GM21619 (cell line): ENCODE measurements at regions not wholly inside any gene's neighbourhood (a gene's known extent, or its start where the extent isn't known, plus 50 kb on each side); places are given as distances from the start of the nearest gene placed in this dataset.

Experiments used
- ATAC-seq: cut with Tn5 transposase; IDR thresholded peaks from one replicate; pipeline ENCODE4 v1.9.1; 2021; ENCODE audit not compliant: unreplicated experiment

GRCh38 chr16:47972246-47972985, 183.4 kb downstream of the ABCC12 start:
- no peak for ATAC-seq

- no peak for ATAC-seq
Measured at GRCh38 chr16:47971225-47971624, 184.6 kb downstream of the ABCC12 start.

- no peak for ATAC-seq
Measured at GRCh38 chr16:47970291-47970931, 185.4 kb downstream of the ABCC12 start.

DNA sequence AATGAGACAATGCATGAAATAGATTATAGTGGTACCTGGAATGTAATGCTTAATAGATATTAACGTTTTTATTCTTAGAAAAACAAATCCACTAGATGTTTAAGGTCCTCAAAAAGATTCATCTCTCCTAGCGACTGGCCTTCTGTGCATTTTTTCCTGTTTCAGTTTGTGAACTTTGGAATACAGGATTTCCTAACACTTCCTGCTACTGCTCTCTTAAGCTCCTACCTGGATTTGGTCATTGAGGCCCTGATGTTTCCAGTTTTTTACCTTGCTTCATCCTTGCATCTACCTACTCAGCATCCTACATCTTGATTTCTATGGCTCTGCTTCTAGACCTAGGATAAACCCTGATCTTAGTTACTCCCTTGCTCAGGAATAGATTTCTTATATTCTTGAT, 188.4 kb downstream of the ABCC12 start:
- ATAC-seq: no peak

- ATAC-seq: no peak
Measured at GRCh38 chr16:47966325-47966724, 189.5 kb downstream of the ABCC12 start.

- ATAC-seq: no peak
Measured at GRCh38 chr16:47965439-47965838, 190.4 kb downstream of the ABCC12 start.

DNA sequence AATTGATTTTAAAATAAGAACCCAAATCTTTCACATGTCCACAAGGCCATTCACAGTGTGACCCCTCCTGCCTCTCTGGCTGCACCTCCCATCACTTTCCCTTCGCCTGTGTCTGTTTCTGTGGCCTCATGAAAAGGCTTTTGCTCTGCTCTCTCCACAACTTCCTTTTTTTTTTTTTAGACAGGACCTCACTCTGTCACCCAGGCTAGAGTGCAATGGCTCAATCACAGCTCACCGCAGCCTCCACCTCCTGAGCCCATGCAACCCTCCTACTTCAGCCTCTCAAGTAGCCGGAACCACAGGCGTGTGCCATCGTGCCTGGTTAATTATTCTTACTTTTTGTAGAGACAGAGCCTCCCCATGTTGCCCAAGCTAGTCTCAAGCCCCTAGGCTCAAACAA, 197.1 kb downstream of the ABCC12 start:
- no peak for ATAC-seq

DNA sequence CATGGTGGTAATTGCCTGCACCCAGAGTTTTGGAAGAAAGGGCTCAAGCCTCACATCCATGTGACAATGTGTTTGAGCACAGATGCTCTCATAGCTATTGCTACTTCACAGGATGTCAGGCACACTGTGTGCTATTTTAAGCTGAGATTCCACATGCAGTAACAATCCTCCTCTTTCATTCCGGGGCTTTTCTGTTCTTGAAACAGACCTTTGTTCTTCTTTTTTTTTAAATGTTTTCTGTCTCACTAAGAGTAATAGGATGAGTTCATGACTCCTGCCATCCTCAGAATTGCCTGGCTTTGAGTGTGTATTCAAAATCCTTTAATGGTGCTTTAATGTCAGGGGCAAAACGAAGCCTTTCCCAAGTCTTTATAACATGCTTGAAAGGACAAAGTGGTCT, 198.9 kb downstream of the ABCC12 start:
- no peak for ATAC-seq

GRCh38 chr16:47949714-47950113, 206.1 kb downstream of the ABCC12 start:
- ATAC-seq: no peak

GRCh38 chr16:47949276-47949675, 206.5 kb downstream of the ABCC12 start:
- ATAC-seq: no peak

- ATAC-seq: no peak
Measured at GRCh38 chr16:47947723-47948122, 208.1 kb downstream of the ABCC12 start.

GRCh38 chr16:47946092-47946491, 209.7 kb downstream of the ABCC12 start:
- ATAC-seq: no peak

DNA sequence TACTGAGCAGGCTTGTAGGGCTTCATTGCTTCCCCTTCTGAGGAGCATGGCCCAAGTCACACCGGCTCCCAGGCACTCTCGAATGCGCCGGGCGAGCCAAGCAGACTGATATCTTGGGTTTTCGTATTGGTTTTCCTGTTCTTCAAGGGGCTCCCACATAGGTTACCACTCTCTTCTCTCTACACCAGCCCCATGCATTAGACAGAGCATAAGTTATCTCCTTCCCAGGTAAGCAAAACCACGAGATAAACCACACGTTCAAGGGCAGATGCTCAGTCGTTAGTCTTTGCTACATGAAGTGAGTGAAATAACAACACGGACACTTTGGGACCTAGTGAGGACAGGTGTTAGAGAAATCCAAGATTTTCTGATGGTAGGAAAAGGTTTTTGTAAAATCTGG, 211.2 kb downstream of the ABCC12 start:
- no peak for ATAC-seq

DNA sequence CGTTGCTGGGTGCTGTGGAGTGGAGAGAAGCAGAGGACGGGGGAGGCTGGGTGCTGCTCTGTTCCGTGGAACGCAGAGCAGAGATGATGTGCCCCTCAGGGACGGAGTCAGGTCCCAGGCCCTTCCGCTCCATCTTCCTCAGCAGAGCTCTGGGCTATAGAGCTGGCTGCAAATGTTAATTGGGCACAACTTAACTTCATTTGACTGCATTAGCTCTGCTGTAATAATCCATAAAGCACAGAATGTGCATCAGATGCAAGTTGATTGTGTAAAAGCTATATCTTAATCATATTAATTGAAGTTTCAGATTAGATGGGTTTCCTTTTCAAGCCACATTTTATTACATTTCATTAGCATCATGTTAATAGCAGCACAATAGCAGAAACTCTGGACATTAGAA, 212.6 kb downstream of the ABCC12 start:
- ATAC-seq: no peak

DNA sequence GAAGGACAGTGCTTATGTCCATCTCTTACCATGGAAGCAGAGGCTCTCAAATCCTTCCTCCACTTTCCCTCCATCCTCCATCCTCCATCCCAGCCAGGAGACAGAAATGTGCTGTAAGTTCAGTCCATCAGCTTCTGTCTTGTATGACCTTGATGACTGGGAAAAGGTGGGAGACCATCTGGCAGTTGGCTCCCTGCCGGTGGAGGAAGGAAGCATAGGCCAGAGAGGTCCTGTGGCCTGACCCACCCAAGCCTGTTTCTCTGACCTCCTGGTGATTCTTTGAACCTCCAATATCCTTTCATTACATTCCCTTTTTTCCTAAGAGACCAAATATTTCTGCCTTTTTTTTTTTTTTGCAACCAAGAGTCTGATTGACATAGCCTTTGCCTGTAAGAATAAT, 215.3 kb downstream of the ABCC12 start:
- no peak for ATAC-seq

DNA sequence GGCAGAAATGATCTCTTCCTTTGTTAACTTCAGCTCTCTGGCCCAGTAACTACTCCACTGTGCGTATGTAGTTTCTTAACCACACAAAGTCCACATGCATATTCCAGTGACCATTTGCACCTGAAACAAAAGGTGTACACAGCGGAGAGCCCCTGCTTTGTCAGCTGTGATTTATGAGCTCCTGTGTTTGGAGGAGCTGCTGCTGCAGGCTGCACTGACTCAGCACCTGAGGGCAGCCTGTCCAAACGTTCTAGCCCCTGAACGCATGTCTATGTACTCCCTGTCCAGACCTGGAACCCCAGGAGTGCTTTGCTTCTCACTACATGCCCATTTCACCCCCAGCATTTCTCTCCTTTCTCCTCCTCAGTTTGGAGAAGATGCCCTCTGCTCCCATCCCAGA, 216.1 kb downstream of the ABCC12 start:
- ATAC-seq: no peak

- no peak for ATAC-seq
Measured at GRCh38 chr16:47938272-47938671, 217.5 kb downstream of the ABCC12 start.

DNA sequence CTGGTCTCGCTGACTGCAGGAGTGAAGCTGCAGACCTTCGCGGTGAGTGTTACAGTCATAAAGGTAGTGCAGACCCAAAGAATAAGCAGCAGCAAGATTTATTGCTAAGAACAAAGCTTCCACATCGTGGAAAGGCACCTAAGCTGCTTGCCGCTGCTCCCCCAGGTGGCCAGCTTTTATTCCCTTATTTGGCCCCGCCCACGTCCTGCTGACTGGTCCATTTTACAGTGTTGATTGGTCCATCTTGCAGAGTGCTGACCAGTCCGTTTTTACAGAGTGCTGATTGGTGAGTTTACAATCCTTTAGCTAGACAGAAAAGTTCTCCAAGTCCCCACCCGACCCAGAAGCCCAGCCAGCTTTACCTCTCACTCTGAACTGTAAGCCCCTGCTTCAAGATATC, 227.8 kb downstream of the ABCC12 start:
- no peak for ATAC-seq

GRCh38 chr16:47927330-47927729, 228.5 kb downstream of the ABCC12 start:
- ATAC-seq: no peak

DNA sequence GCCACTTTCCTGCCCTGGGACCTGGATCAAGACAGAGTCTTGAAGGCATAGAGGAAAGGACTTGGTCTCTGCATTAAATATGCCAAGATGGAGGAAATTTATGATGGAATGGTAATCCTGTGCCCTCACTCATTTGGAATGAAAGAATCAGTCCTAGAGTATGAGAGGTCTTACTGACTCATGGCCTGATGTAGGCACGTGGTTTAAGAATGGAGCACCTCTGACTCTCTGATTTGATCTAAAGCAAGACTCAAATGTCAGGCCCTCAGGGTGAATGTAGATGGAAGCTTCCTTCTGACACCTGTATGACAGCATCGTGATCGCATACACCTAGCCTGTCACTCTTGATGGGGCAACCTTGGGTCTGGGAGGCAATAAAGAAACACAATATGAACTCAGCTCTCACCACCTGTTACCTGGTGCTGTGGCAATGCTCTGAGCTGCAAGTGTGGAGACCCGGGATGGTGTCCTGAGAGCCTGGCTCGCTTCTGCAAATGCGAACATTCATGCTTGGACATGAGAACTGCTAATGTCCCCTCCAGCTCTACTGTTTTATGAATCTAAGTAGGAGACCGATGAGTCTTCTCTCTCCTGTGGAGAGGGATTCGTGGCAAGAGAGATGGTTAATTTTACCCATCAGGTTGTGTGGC, 229.9 kb downstream of the ABCC12 start:
- ATAC-seq: no peak

DNA sequence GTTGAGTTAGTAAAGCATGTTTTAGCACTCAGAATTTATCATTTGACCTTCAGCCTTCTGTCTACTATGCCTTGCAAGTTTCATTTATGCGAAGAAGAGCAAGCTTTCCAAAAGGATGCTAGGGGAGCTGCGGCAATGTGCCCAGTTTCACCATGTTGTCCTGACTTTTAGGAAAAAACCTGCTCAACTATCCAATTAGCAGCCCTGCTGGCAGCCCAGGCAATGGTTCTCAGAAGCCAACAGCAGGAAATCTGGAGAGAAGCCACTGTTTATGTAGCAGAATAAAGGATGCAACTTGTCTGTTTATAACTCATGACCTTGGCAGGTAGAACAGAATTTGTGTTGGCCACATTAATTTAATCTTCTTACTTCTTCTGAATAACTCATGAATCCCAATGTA, 230.8 kb downstream of the ABCC12 start:
- ATAC-seq: no peak

- no peak for ATAC-seq
Measured at GRCh38 chr16:47921535-47921934, 234.3 kb downstream of the ABCC12 start.
